ENCODE measurements at regions not wholly inside any gene's neighbourhood (a gene's known extent, or its start where the extent isn't known, plus 50 kb on each side); places are given as distances from the start of the nearest gene placed in this dataset.

- POLR2A ChIA-PET, result no interaction called here
These were observed 318.5 kb downstream of the ZNF621 start for GRCh38 chr3:40843208-40843624.

DNA sequence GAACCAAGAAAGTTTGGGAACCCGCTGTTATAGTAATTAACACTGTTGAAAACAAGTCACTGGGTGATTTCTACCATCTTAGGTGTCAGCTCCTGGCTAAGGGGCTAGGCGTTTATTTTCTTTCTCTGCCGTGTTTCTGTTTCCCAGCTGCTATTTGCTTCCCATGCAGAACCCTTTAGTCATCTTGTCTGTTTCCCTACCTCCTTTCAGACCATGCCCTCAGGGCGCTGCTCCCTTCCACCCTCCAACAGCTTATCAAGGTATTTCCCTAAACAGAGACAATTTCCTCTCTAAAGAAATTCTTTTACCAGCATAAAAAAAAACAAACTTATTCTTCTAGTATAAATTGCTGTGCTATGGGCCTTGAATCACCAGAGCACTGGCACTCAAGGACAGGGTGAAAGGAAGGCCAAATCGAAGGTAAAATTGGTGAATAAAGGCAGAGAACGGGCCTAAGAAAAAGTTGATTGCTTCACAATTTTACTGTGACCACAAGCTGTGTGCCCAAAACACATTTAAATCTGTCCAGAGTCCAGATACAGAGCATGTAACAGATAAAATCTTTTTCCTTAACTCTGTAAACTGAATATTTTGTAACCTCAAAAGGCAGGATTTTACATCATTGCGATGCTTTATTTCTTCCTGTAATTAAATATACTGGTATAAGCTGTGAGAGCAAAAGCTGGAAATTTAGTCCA is 319.2 kb downstream of the ZNF621 start:
- no peak overlapping the region for H3K27ac ChIP-seq (ENCODE audit: low read length)
- POLR2A ChIA-PET, result no interaction called here
- H3K27me3 ChIP-seq (ENCODE audit: control insufficient read depth, insufficient read depth, low read length), result no peaks in the 10 kb centered on the region
- TF ChIP-seq, protein P1, sequence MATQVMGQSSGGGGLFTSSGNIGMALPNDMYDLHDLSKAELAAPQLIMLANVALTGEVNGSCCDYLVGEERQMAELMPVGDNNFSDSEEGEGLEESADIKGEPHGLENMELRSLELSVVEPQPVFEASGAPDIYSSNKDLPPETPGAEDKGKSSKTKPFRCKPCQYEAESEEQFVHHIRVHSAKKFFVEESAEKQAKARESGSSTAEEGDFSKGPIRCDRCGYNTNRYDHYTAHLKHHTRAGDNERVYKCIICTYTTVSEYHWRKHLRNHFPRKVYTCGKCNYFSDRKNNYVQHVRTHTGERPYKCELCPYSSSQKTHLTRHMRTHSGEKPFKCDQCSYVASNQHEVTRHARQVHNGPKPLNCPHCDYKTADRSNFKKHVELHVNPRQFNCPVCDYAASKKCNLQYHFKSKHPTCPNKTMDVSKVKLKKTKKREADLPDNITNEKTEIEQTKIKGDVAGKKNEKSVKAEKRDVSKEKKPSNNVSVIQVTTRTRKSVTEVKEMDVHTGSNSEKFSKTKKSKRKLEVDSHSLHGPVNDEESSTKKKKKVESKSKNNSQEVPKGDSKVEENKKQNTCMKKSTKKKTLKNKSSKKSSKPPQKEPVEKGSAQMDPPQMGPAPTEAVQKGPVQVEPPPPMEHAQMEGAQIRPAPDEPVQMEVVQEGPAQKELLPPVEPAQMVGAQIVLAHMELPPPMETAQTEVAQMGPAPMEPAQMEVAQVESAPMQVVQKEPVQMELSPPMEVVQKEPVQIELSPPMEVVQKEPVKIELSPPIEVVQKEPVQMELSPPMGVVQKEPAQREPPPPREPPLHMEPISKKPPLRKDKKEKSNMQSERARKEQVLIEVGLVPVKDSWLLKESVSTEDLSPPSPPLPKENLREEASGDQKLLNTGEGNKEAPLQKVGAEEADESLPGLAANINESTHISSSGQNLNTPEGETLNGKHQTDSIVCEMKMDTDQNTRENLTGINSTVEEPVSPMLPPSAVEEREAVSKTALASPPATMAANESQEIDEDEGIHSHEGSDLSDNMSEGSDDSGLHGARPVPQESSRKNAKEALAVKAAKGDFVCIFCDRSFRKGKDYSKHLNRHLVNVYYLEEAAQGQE (IDR thresholded peaks at IDR 0.05; ENCODE audit: insufficient read depth in 1 of 2, low read depth in 2 of 2, low read length in 1 of 2), result no peak
- TF ChIP-seq POLR2AphosphoS5 (IDR thresholded peaks at IDR 0.05; ENCODE audit: low read depth, low read length) (no peak), TCF7L2 (IDR thresholded peaks at IDR 0.05; ENCODE audit: low read depth, low read length) (no peak), SIN3A (IDR thresholded peaks at IDR 0.05; ENCODE audit: borderline replicate concordance, insufficient read depth, low read depth, low read length) (no peak)
- TF ChIP-seq, protein P2, sequence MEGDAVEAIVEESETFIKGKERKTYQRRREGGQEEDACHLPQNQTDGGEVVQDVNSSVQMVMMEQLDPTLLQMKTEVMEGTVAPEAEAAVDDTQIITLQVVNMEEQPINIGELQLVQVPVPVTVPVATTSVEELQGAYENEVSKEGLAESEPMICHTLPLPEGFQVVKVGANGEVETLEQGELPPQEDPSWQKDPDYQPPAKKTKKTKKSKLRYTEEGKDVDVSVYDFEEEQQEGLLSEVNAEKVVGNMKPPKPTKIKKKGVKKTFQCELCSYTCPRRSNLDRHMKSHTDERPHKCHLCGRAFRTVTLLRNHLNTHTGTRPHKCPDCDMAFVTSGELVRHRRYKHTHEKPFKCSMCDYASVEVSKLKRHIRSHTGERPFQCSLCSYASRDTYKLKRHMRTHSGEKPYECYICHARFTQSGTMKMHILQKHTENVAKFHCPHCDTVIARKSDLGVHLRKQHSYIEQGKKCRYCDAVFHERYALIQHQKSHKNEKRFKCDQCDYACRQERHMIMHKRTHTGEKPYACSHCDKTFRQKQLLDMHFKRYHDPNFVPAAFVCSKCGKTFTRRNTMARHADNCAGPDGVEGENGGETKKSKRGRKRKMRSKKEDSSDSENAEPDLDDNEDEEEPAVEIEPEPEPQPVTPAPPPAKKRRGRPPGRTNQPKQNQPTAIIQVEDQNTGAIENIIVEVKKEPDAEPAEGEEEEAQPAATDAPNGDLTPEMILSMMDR (IDR thresholded peaks at IDR 0.05), result no peak
- no peaks in the 10 kb centered on the region for H3K36me3 ChIP-seq (ENCODE audit: control insufficient read depth, insufficient read depth, low read length)
- DNase-seq (ENCODE audit: low read depth, low spot score) (no peak), ATAC-seq (no peak)
- H3K4me1 ChIP-seq (ENCODE audit: control insufficient read depth, insufficient read depth, low read length), result no peaks in the 10 kb centered on the region
- BruUV-seq (replicated peaks), result no TSS peak
- H3K9me3 ChIP-seq (ENCODE audit: control insufficient read depth, insufficient read depth, low read depth, low read length), result no peaks in the 10 kb centered on the region
- CTCF ChIA-PET, result no interaction called here
- intact Hi-C loops (cut with micrococcal nuclease; ENCODE audit: unreplicated experiment) (no loop called here), in situ Hi-C loops (cut with HindIII; ENCODE audit: low pct_unique_long_range_greater_than_20kb, low sequenced_read_pairs) (no loop called here)
- H3K4me3 ChIP-seq (ENCODE audit: low read depth in 2 of 2, low read length in 2 of 2), result no peak overlapping the region

More at GRCh38 chr3:40843208-40843624, 318.5 kb downstream of the ZNF621 start:
- Histone ChIP-seq H3K4me1 (ENCODE audit: control insufficient read depth, insufficient read depth, low read length) (no peaks in the 10 kb centered on the region), H3K4me3 (ENCODE audit: low read depth in 2 of 2, low read length in 2 of 2) (no peak overlapping the region), H3K9me3 (ENCODE audit: control insufficient read depth, insufficient read depth, low read depth, low read length) (no peaks in the 10 kb centered on the region), H3K27me3 (ENCODE audit: control insufficient read depth, insufficient read depth, low read length) (no peaks in the 10 kb centered on the region), H3K36me3 (ENCODE audit: control insufficient read depth, insufficient read depth, low read length) (no peaks in the 10 kb centered on the region), H3K27ac (ENCODE audit: low read length) (no peak overlapping the region)
- ATAC-seq, result no peak
- TF ChIP-seq SIN3A (IDR thresholded peaks at IDR 0.05; ENCODE audit: borderline replicate concordance, insufficient read depth, low read depth, low read length) (no peak), TCF7L2 (IDR thresholded peaks at IDR 0.05; ENCODE audit: low read depth, low read length) (no peak), POLR2AphosphoS5 (IDR thresholded peaks at IDR 0.05; ENCODE audit: low read depth, low read length) (no peak)
- TF ChIP-seq, protein P1 (IDR thresholded peaks at IDR 0.05; ENCODE audit: insufficient read depth in 1 of 2, low read depth in 2 of 2, low read length in 1 of 2), result no peak
- TF ChIP-seq, protein P2 (IDR thresholded peaks at IDR 0.05), result no peak
- CTCF ChIA-PET, result no interaction called here
- in situ Hi-C loops (cut with HindIII; ENCODE audit: low pct_unique_long_range_greater_than_20kb, low sequenced_read_pairs) (no loop called here), intact Hi-C loops (cut with micrococcal nuclease; ENCODE audit: unreplicated experiment) (no loop called here)
- BruUV-seq (replicated peaks), result no TSS peak
- no peak for DNase-seq (ENCODE audit: low read depth, low spot score)
